Sciatic nerve (tissue), 2 donors: ENCODE measurements at regions not wholly inside any gene's neighbourhood (a gene's known extent, or its start where the extent isn't known, plus 50 kb on each side); places are given as distances from the start of the nearest gene placed in this dataset.
A peak's percentile ranks its signal among the peaks of the same experiment; 100 is the strongest.

ENCODE experiments used
- ATAC-seq: fragments of 200-7000 bp; cut with Tn5 transposase; one replicate; pipeline ENCODE4 v1.9.1; 2020; ENCODE audit warnings: mild to moderate bottlenecking, moderate library complexity
- DNase-seq: peaks from one replicate; pipeline ENCODE4 v3.0.0-alpha.2; 2020; ENCODE audit warnings: low spot score
- intact Hi-C: fragments of 100-400 bp; cut with DNase I; formaldehyde crosslinking; loops from one replicate; pipeline ENCODE4 v1.14.2; 2022
- donor health status: DM: no; HTN: no; CAD: no.
- donor health status: DM: no; HTN: no; CAD: no.

DNA sequence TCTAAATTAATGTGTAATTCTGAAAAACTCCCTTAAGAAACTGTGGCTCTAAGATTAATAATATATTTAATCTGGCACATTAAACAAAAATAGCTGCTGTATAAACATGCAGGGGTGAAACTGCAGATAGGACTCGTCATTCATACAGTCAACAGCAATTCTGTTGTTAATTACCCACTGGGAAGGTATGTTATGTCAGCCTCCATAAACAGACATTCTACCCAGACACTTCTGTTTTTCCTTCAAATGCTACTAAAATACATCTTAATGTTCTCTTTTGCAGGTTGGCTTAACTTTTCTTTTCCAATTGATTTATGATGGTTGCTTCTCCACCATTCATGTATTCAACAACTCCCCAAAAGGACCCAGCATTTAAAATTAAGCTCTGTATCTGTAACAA, 165.6 kb downstream of the SIPA1L2 start:
- ATAC-seq (no peak), DNase-seq (no peak)
- intact Hi-C loops = no loop called here

DNA sequence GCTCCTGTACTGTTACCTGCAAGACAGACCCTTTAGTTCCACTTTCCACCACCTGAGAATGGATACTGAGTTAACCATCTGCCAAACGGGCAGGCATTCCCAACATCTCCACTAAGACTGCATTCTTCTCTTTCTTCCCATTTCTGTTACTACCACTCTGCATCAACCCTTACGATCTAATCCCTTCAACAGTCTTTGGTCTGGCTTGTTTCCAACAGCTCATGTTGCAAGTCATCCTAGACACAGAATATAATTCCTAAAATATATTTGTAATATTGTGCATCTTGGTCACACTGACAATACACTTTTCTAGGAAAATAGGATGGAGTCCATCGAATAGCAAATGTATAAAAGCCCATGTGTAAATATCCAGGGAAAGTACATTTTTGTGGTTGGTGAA, 166.7 kb downstream of the SIPA1L2 start:
- intact Hi-C loops = no loop called here
- DNase-seq (no peak), ATAC-seq (no peak)

DNA sequence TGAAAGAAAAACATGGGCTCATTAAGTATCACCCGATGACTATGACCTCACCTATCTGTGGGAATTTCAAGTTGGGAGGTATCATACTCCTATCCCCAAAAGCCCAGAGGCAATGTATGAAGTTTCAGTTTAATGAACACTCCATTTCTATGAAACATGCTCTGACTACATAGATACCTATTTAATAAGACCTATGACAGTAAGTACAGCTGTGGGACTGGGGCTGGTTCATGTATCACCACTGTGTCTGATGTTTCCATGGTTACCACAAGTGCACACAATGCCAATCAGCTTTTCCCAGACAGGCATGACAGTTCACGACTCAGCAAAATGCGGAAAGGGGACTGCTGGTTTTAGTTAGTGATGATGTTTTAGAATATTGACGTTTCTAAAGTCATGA, 167.7 kb downstream of the SIPA1L2 start:
- no peak for ATAC-seq
- no peak for DNase-seq
- intact Hi-C loops = no loop called here

DNA sequence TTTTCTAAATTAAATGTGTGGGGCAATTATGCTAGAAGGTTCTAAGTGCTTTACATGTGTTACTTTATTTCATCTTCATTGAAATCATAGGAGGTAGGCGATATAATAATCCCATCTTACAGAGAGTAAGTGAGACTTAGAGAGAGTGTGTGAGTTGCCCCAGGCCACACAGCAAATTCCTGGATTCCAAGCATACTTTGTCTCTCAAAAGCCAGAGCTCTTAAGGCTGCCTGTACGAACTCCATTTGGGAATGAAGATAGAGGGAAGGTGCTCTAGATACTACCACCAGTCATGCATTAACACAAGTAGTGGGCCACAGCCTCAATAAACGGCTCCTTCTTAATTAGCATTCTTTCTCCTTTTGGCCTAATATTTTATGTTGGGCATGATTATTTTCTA, 170.1 kb downstream of the SIPA1L2 start:
- no peak for DNase-seq
- ATAC-seq = no peak
- intact Hi-C loops = no loop called here

DNA sequence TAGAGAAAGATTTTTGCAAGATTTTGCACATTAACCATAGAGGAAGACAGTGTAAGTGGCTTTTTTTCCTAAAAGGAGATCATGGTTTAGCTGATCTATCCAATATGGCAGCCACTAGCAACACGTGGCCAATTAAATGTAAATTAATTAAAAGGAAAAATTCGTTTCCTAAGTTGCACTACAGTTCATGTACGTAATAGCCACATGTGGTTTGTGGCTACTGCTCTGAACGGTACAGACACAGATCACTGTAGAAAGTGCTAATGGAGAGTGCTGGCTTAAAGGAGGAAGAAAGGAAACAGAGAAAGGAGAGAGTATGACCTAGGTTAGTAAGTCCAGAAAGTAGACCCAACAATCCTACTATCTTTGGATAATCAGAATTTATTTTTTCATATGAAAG, 170.8 kb downstream of the SIPA1L2 start:
- intact Hi-C loops = no loop called here
- DNase-seq (no peak), ATAC-seq (no peak)

DNA sequence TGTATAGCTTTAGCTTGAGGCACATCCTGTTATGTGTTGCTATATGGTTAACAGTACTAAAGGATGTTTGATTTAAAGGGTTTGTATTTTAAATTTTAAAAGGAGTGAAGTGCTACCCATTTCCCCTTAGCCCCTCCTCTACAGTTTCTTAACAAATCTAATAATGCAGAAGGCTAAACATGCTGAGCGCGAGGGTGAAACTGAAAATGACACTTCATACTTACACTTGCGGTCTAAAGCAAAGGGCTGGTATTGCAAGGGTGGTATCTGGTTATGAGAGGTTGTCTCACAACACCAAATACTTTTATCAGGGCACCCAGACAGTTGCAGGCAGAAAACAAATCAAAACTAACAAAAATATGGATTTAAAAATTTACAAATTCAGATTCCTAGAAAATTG, 172.3 kb downstream of the SIPA1L2 start:
- intact Hi-C loops = no loop called here
- DNase-seq = no peak
- no peak for ATAC-seq

DNA sequence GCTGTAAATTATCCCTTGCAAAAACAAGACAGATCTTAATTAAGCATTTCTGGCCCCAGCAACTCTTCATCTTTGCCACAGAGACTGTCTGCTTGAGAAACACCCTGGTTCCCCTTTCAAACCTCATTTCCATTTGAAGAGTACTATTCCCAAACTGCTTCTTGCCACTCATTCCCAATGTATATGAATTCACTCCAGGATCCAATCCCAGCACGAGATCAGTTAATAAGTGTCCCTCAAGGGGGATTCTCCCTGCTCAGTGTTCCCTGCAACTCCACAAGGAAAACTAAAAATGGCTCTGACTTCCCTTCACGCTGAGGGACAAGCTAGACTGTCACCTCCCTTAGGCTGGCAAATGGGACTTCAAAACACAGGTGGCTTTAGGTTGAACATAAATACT, 173.2 kb downstream of the SIPA1L2 start:
- DNase-seq (no peak), ATAC-seq (no peak)
- intact Hi-C loops = no loop called here

DNA sequence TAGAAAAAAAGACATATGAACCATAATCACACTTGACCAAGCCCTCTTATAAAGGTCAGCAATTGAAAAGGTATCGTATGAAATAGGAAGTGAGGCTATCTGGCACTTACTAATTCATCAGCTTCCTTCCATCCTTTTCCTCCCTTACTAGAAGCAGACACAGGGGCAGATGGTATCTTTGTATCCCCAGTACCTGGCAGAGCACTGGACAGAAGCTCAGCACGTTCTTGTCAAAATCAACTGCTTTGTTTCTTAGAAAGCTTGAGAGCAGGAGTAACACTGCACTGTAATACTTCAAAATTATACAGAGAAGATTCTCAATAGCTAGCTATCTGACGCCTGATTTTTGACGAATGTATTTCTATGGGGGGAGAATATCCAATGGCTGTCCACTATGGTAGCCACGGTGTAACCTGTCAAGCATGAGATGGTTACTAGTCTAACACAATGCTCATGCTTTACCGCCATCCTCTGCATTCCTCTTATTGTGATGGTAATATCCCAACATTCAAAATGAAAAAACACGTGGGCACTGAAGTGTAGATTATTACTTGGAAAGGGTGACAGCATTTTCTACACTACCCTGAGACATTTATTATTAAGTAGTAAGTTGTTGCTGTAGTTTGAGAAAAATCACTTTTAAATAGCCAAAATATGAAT, 175.6 kb downstream of the SIPA1L2 start:
- intact Hi-C loops = no loop called here
- ATAC-seq (no peak), DNase-seq (no peak)

DNA sequence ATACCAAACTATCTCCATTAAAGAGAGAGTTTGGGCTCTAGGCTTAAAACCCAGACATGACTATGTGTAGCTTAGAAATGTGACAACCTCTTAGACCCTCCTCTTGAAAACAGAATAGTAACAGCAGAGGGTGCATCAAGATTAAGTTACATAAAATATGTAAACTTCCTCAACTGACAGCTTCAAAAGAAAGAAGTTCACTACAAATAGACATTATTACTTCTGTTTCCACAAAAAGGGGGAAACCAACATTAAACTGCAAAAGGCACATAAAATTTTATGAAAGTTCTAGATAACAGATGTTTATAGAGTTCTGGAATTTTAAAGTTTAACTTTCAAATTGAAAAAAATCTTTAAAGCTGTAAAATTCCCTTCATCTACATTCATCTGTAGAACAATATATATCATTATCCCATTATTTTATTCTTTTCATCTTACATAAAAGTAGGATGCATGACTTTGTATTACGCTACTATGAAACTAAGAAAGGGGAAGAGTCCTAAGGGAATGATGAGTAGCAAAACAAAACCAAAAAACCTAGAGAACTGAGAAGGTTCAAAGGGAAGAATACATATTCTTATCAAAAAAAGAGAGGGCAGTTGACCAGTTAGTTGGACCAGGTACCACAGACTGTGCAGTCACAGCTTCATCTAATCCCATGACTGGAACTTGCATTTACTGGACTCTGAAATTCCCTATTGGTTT, 177.0 kb downstream of the SIPA1L2 start:
- no peak for DNase-seq
- intact Hi-C loops = no loop called here
- no peak for ATAC-seq

DNA sequence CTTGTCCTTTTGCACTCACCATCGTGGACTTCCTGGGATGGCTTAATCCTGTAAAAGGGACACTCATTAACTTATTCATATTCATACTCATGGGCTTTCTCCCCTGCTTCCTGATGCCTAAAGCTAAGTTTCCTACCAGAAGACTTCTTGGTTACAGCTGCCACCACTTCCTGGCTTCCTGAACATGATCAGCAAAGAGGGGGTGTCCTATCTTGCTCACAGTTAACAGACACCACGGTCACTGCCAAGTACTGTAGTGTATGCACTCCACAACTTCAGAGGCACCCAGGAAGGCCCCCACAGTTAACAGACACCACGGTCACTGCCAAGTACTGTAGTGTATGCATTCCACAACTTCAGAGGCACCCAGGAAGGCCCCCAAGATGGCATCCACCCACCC, 177.8 kb downstream of the SIPA1L2 start:
- DNase-seq (no peak), ATAC-seq (no peak)
- intact Hi-C loops = no loop called here

DNA sequence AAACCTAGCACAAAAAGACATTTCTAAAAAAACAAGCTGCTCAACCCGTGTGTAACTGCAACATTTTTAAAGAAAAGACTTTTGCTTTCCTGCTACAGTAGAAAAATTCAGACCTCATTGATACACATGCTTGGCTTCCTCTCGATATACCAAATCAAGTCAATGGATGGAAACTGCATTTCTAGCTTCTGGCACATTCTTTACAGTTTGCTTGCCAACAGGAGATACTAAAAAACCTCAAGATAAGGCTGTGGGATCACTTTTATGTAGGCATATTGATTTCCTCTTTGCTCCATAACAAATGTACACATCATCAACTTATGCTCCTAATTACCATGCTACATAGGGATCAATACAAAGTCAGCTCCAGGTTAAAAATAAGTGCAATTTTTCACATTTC, 178.4 kb downstream of the SIPA1L2 start:
- no peak for DNase-seq
- intact Hi-C loops = no loop called here
- no peak for ATAC-seq

DNA sequence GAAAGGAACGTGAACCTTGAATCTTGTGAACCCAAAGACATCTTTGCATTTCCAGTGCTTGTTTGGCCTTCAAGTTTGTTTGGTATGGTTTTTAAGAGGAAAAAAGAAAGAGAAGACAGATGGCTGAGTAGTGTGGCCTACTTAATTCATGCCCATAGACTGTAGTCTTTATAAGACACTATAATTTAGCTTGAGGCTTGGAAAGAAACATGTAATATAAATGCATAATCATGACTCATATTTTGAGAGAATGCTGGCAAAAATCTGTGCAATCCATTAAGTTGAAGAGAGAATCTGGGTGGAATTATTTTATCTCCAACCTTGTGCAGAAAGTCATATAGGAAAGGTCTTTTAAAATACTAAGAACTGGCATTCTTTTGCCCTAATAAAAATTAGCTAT, 179.3 kb downstream of the SIPA1L2 start:
- intact Hi-C loops = no loop called here
- DNase-seq = no peak
- ATAC-seq = no peak

DNA sequence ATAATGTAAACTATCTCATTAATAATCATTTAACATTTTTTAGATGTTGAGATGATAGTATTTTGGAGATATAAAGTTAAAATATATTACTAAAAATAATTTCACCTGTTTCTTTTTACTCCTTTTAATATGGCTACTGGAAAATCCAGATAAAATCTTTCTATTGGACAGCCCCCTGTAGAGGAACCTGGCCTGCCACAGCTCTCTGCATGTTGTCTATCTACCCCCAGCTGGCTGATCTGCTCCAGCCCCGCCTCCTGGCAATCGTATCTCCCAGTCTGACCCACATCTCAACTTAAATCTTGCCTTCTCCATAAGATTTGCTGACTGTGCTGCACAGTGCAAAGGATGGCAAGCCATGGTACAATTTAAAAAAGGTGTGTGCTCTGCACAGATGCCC, 182.8 kb downstream of the SIPA1L2 start:
- intact Hi-C loops = no loop called here
- no peak for DNase-seq
- ATAC-seq = no peak

DNA sequence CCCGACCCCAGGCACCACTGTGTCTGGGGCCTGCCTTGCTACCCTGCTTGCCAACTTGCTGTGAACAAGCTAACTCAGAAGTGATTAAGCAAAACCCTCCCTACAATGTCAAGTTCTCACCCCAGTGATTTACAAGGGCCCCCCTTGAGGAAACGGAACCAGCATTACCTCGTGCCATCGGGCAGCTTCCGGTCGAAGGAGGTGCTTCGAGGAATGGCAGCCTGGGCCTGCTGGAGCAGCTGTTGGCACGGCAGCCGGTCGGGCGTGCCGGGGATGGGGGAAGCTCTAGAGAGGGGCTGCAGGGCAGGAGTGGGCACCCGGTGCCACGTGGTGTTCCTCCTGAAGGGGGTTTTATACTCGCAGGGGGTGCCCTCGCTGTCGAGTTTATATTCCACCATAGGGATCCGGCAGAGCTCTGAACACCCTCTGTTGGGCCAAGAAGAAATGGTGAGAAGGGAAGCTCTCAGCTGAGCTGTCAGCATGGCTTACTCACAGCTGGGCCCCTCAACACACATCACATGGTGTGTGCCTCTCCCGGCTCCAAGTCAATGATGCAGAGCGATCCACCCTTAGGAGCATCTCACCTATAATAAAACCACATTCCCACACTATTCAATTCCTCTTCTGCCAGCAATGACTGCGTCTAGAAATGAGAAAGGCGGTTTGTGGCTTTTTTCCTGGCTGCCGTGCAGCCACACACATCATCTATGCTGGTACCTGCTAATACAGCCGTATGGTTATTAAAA, 184.4 kb downstream of the SIPA1L2 start:
- DNase-seq (no peak), ATAC-seq (no peak)
- intact Hi-C loops = no loop called here

DNA sequence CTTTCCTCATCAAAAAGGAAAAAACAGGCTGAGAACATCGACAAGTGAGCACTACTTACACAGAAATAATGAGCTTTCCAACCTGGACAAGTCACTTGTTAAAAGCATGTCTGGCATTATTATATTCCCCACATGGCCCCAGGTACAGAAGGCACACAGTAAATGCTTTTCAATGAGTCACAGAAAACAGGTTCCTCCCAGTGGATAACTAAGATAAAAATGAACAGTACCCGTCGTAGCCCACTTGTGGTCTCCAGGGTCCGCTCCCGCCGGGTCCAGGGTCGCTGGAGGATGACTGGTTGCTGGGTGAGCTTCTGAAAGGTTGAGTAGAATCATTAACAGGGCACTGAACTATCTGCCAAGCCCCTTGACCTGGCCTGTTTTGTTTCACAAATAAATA, 186.6 kb downstream of the SIPA1L2 start:
- ATAC-seq = no peak
- intact Hi-C loops = no loop called here
- DNase-seq = no peak

DNA sequence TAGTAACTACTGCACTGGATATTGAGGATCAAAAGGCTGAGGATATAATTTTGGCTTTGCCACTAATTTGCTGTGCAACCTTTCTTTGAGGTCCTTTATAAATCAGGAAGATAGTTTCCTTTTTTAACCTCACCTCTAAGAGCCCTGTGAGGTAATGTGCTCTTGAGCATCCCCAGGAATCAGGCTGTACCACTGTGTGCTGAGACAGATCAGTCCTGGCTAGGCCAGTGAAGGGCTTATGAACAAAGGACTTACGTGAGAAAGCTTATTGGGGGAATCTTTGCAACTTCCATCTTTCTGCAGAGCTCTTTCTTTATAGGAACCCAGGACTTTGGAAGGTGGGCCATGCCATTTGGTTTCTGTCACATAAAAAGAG, 188.9 kb downstream of the SIPA1L2 start:
- intact Hi-C loops = no loop called here
- DNase-seq (no peak), ATAC-seq (no peak)

DNA sequence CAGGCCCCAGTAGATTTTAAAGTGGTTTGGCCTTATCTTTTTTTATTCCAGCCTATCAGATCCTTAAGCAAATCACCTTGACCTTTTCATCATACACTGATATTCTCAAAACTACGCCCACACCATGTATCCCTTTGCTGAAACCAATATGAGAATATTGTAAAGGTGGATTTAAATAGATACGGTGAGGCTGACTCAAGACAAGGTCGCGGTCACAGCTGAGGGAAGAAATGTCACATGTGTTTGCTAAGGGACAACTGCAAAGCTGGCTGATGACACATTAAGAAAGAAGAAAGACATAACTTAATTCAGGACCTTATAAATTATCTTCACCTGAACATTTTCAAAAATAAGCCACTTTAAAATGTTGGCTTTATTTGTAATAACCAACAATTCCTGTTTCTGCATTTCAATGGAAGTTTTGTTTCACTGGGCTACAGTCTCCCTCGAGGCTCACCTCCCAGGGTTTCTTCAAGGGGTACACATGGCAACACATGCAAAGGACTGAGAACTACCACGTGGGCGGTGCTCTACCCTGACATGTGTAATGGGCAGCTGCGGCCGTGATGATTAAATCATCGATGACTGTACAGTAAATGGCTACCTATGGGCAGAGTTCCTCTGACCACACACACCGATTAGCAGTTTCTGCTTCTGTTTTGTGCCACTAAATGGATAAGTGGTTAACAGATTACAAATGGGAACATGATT, 189.5 kb downstream of the SIPA1L2 start:
- intact Hi-C loops = no loop called here

DNA sequence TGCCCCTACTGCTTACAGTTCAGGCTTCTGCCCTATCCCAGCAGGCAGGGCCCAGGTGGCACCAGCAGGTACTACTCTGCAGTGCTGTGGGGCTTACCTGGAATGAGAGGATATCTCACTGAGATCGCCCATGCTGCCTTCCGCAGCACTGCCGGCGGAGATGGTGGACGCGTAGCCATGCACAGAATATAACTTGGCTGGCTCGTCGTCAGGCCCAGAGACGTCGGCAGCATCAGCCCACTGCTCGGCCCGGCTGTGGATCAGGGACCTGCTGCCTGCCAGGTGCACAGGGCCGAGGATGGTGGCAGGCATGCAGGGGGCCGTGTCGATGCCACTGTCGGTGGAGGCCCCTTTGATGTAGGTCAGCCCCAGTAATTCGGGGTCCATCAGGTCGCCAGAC, 190.9 kb downstream of the SIPA1L2 start:
- DNase-seq = no peak
- intact Hi-C loops = no loop called here
- ATAC-seq = no peak

More for the DNA sequence above, 189.5 kb downstream of the SIPA1L2 start:
- ATAC-seq = no peak
- DNase-seq = no peak

DNA sequence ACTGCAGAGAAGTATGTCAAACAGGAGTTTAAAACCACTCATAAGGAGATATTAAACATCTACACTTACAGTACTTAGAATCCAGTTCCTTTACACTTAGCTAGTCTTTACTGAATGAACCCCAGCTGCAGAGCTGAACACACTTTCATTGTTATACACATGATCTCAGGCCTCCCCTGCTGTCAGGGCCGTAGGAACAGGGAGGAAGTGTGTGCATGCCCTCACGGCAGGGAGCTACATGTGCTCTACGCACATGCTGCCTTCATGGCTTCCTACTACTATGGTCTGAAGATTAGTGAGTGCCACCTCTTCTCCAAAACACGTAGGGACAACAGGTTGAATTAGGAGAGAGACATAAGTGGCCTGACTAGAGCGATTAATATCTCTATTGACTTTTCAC, 191.5 kb downstream of the SIPA1L2 start:
- no peak for DNase-seq
- intact Hi-C loops = no loop called here
- ATAC-seq = peak; percentile 62

DNA sequence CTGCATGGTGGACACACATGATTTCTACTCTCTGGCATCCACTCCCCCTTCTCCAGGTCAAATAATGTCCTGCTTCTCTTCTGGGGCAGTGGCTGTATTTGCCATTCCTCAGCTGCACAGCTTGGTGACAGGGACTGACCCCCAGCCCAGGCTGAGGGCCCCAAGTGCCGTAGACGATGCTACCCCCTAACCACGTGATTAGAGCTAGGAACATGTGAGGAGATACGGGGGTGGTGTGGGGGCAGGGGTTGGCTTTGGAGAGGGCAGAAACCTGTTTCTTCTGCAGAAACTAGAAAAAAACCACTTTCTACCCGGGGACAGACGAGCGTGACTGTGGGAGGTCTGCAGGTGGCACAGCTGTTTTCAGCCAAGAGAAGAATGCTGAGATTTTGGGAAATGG, 192.4 kb downstream of the SIPA1L2 start:
- intact Hi-C loops = no loop called here
- no peak for ATAC-seq
- no peak for DNase-seq
